SU-DHL-6 (cell line): ENCODE measurements at regions not wholly inside any gene's neighbourhood (a gene's known extent, or its start where the extent isn't known, plus 50 kb on each side); places are given as distances from the start of the nearest gene placed in this dataset.

ENCODE experiments used
- H2AFZ ChIP-seq: fragments of 200-600 bp; sonication (generic); 2 replicates; pipeline ENCODE4 v1.6.1; 2014; ENCODE audit warnings: low read depth, mild to moderate bottlenecking, moderate library complexity, mixed read lengths, antibody characterized with exemption, low read length; ENCODE audit not compliant: severe bottlenecking
- H3F3A ChIP-seq: fragments of 200-600 bp; shearing (Covaris generic); 2 replicates; pipeline ENCODE4 v1.6.0; 2016; ENCODE audit warnings: antibody characterized with exemption, mild to moderate bottlenecking; ENCODE audit not compliant: insufficient read depth
- H3K27ac ChIP-seq: fragments of 200-600 bp; sonication (generic); 2 replicates; pipeline ENCODE4 v1.5.1; 2016; ENCODE audit warnings: low read depth, mild to moderate bottlenecking, low read length, moderate library complexity, mixed read lengths
- H3K27me3 ChIP-seq: fragments of 200-600 bp; sonication (generic), shearing (Covaris generic); 2 replicates; pipeline ENCODE4 v1.6.0; 2014; ENCODE audit warnings: mild to moderate bottlenecking, low read length
- H3K36me3 ChIP-seq: fragments of 200-600 bp; sonication (generic); 2 replicates; pipeline ENCODE4 v1.6.1; 2014; ENCODE audit warnings: mild to moderate bottlenecking, low read length, mixed read lengths
- H3K4me2 ChIP-seq: fragments of 300-600, 200-600 bp; shearing (Covaris generic), sonication (generic); 2 replicates; pipeline ENCODE4 v1.6.0; 2014; ENCODE audit warnings: low read length, low read depth, mild to moderate bottlenecking; ENCODE audit not compliant: poor library complexity, severe bottlenecking
- H3K4me3 ChIP-seq: fragments of 200-600 bp; sonication (generic); 2 replicates; pipeline ENCODE4 v1.5.1; 2014; ENCODE audit warnings: antibody characterized with exemption, low read length, mild to moderate bottlenecking, mixed read lengths; ENCODE audit not compliant: insufficient read depth, poor library complexity, severe bottlenecking
- H3K79me2 ChIP-seq: fragments of 200-600 bp; sonication (generic); 2 replicates; pipeline ENCODE4 v1.6.1; 2014; ENCODE audit warnings: mild to moderate bottlenecking, low read length, moderate library complexity; ENCODE audit not compliant: insufficient read depth
- H3K9ac ChIP-seq: fragments of 200-600 bp; sonication (generic); 2 replicates; pipeline ENCODE4 v1.7.0; 2014; ENCODE audit warnings: mild to moderate bottlenecking, low read length
- H3K9me2 ChIP-seq: fragments of 200-600 bp; sonication (generic); replicated peaks from 2 replicates; pipeline ENCODE4 v1.6.1; 2014; ENCODE audit warnings: low read length; ENCODE audit not compliant: insufficient read depth
- H3K9me3 ChIP-seq: fragments of 200-600 bp; sonication (generic); 2 replicates; pipeline ENCODE4 v1.6.1; 2014; ENCODE audit warnings: low read length, mixed read lengths; ENCODE audit not compliant: insufficient read depth
- H4K20me1 ChIP-seq: fragments of 200-600 bp; sonication (generic); 2 replicates; pipeline ENCODE4 v1.6.1; 2014; ENCODE audit warnings: low read depth, mild to moderate bottlenecking, antibody characterized with exemption, low read length, moderate library complexity, mixed read lengths
- EZH2phosphoT487 ChIP-seq: fragments of 200-600 bp; sonication (generic), shearing (Covaris generic); conservative IDR thresholded peaks from 2 replicates; pipeline ENCODE4 v1.6.1; 2018; ENCODE audit warnings: mild to moderate bottlenecking, antibody characterized with exemption, low read length, moderate library complexity, mixed read lengths
- TF ChIP-seq, protein P1 (sequence below): fragments of 200-600 bp; sonication (generic); IDR thresholded peaks from one replicate; pipeline ENCODE4 v1.5.1; 2017; ENCODE audit warnings: antibody characterized with exemption, mild to moderate bottlenecking, low read length, moderate library complexity; ENCODE audit not compliant: insufficient read depth, poor library complexity, severe bottlenecking

DNA sequence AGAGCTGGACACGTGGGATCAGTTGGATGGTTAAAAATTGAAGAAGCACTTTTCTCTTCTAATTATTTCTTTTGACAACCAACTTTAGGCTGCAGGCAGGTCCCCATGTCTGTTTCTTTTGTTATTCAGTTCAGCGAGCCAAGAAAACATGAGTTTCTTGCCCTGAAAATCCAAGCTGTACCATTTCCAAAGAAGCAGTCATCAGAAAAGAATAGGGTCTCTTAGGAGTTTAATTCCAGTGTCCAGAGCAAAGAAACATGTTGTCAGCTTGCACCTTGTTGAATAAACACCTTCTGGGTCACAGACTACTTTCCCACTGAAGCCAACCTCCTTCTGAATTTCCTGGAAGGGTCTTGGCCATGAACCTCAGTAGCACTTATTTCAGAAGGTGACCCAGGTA, 170.5 kb upstream of the COPS8 start:
- no peak overlapping the region for H3K27ac ChIP-seq
- no peaks in the 10 kb centered on the region for H3K27me3 ChIP-seq
- TF ChIP-seq, protein P1, sequence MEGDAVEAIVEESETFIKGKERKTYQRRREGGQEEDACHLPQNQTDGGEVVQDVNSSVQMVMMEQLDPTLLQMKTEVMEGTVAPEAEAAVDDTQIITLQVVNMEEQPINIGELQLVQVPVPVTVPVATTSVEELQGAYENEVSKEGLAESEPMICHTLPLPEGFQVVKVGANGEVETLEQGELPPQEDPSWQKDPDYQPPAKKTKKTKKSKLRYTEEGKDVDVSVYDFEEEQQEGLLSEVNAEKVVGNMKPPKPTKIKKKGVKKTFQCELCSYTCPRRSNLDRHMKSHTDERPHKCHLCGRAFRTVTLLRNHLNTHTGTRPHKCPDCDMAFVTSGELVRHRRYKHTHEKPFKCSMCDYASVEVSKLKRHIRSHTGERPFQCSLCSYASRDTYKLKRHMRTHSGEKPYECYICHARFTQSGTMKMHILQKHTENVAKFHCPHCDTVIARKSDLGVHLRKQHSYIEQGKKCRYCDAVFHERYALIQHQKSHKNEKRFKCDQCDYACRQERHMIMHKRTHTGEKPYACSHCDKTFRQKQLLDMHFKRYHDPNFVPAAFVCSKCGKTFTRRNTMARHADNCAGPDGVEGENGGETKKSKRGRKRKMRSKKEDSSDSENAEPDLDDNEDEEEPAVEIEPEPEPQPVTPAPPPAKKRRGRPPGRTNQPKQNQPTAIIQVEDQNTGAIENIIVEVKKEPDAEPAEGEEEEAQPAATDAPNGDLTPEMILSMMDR: no peak
- no peak for TF ChIP-seq EZH2phosphoT487
- H4K20me1 ChIP-seq: no peaks in the 10 kb centered on the region
- no peaks in the 10 kb centered on the region for H3K9me3 ChIP-seq
- H3K79me2 ChIP-seq: no peaks in the 10 kb centered on the region
- H3K9me2 ChIP-seq: no peaks in the 10 kb centered on the region
- no peak overlapping the region for H3K4me2 ChIP-seq
- no peak overlapping the region for H3K9ac ChIP-seq
- H3F3A ChIP-seq: no peaks in the 10 kb centered on the region
- no peak overlapping the region for H3K4me3 ChIP-seq
- no peaks in the 10 kb centered on the region for H3K36me3 ChIP-seq
- no peak overlapping the region for H2AFZ ChIP-seq

DNA sequence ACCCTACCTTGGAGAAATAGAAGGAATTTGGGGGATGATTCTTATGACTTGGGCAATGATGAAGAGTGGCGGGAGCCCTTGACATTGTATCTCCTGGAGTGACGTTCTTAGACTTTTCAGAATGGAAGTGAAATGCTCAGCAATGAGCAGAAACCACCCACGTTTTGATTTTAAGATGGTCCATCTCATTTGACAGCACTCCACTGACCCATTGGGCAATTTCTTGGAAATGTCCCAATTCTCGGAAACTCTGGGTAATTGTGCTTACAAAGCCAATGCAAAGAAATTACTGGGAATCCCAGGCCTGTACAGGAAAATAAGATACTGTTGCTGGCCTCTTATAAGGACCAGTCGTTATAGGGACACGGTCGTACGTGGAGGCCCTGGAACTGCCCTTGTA, 170.0 kb upstream of the COPS8 start:
- H3K9me2 ChIP-seq: no peaks in the 10 kb centered on the region
- no peak overlapping the region for H3K9ac ChIP-seq
- no peak overlapping the region for H3K4me2 ChIP-seq
- H3K27ac ChIP-seq: no peak overlapping the region
- no peaks in the 10 kb centered on the region for H4K20me1 ChIP-seq
- no peak overlapping the region for H3K4me3 ChIP-seq
- no peak overlapping the region for H2AFZ ChIP-seq
- TF ChIP-seq, protein P1: no peak
- TF ChIP-seq EZH2phosphoT487: no peak
- H3K9me3 ChIP-seq: no peaks in the 10 kb centered on the region
- no peaks in the 10 kb centered on the region for H3K36me3 ChIP-seq
- H3K79me2 ChIP-seq: no peaks in the 10 kb centered on the region
- no peaks in the 10 kb centered on the region for H3F3A ChIP-seq
- no peaks in the 10 kb centered on the region for H3K27me3 ChIP-seq

DNA sequence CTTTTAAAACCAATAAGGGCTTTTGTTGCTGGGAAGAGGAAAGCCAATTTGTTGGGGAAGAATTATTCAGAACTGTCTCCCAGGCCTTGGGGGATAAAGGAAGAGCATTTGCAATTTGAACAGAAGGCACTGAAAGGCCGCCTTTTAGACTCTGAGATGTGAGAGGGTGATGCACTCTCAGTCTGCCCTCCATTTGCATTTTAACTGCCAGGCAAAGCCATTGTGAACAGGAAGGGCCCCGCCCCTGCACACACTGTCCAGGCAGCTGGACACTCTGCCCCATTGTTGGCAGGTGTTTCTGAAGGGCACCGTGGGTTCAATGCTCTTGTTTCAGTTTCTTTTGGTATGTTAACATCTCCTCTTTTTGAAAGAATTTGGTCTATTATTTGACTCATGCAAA, 169.5 kb upstream of the COPS8 start:
- H3K4me2 ChIP-seq: no peak overlapping the region
- H3F3A ChIP-seq: no peaks in the 10 kb centered on the region
- H3K9ac ChIP-seq: no peak overlapping the region
- H3K27ac ChIP-seq: no peak overlapping the region
- H3K9me3 ChIP-seq: no peaks in the 10 kb centered on the region
- H3K4me3 ChIP-seq: no peak overlapping the region
- no peak for TF ChIP-seq EZH2phosphoT487
- TF ChIP-seq, protein P1: no peak
- no peaks in the 10 kb centered on the region for H3K27me3 ChIP-seq
- H2AFZ ChIP-seq: no peak overlapping the region
- H4K20me1 ChIP-seq: no peaks in the 10 kb centered on the region
- no peaks in the 10 kb centered on the region for H3K9me2 ChIP-seq
- H3K36me3 ChIP-seq: no peaks in the 10 kb centered on the region
- H3K79me2 ChIP-seq: no peaks in the 10 kb centered on the region

DNA sequence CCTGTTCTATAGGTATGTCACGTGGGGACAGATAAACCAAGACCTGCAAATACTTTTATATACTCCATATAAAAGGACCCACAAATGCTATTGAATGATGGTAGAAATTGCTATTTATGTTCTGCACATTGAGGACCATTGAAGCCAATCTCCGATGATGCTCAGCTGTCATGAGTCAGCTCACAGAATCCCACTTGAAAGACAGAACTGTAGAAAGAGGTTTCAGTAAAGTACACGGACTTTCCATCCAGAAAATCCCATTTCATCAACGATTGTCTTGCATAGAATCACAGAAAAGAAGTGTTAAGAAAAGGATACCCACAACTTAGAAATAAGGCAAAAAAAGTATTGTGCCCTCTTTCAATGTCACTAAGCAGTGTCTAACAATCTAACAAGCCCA, 169.0 kb upstream of the COPS8 start:
- no peak overlapping the region for H3K4me2 ChIP-seq
- H3K4me3 ChIP-seq: no peak overlapping the region
- TF ChIP-seq, protein P1: no peak
- no peak for TF ChIP-seq EZH2phosphoT487
- H3K9me2 ChIP-seq: no peaks in the 10 kb centered on the region
- H3K79me2 ChIP-seq: no peaks in the 10 kb centered on the region
- no peaks in the 10 kb centered on the region for H4K20me1 ChIP-seq
- H3K36me3 ChIP-seq: no peaks in the 10 kb centered on the region
- no peaks in the 10 kb centered on the region for H3K27me3 ChIP-seq
- no peak overlapping the region for H3K27ac ChIP-seq
- no peaks in the 10 kb centered on the region for H3K9me3 ChIP-seq
- no peaks in the 10 kb centered on the region for H3F3A ChIP-seq
- H2AFZ ChIP-seq: no peak overlapping the region
- H3K9ac ChIP-seq: no peak overlapping the region
